Chondrocyte (in vitro differentiated cells): ENCODE measurements at regions not wholly inside any gene's neighbourhood (a gene's known extent, or its start where the extent isn't known, plus 50 kb on each side); places are given as distances from the start of the nearest gene placed in this dataset.

Source experiments
- DNase-seq: peaks from one replicate; pipeline ENCODE4 v3.0.0; 2021; ENCODE audit warnings: mixed read lengths, low spot score
- H3K27ac Mint-ChIP-seq: one replicate; pipeline ENCODE4 v1.8.0; 2021; ENCODE audit warnings: mild to moderate bottlenecking, moderate library complexity, mixed read lengths; ENCODE audit not compliant: unreplicated experiment
- H3K27me3 Mint-ChIP-seq: 2 replicates; pipeline ENCODE4 v1.8.0; 2021; ENCODE audit warnings: low read depth, mixed read lengths
- H3K36me3 Mint-ChIP-seq: 2 replicates; pipeline ENCODE4 v1.8.0; 2021; ENCODE audit warnings: low read depth, mixed read lengths
- H3K4me1 Mint-ChIP-seq: 2 replicates; pipeline ENCODE4 v1.8.0; 2021; ENCODE audit warnings: low read depth, mild to moderate bottlenecking, mixed read lengths
- H3K4me3 Mint-ChIP-seq: one replicate; pipeline ENCODE4 v1.8.0; 2021; ENCODE audit warnings: mild to moderate bottlenecking, moderate library complexity, mixed read lengths; ENCODE audit not compliant: unreplicated experiment
- H3K9me3 Mint-ChIP-seq: 2 replicates; pipeline ENCODE4 v1.8.0; 2021; ENCODE audit warnings: low read depth, mixed read lengths
- TF ChIP-seq, protein P1 (sequence below): fragments of 200-600 bp; sonication (generic); IDR thresholded peaks from 2 replicates; pipeline ENCODE4 v1.5.0; 2021; ENCODE audit warnings: antibody characterized with exemption, mild to moderate bottlenecking, moderate library complexity

- Mint-ChIP-seq H3K36me3 (no peaks in the 10 kb centered on the region), H3K4me3 (no peak overlapping the region), H3K27me3 (no peaks in the 10 kb centered on the region), H3K27ac (no peak overlapping the region), H3K4me1 (no peaks in the 10 kb centered on the region), H3K9me3 (peaks cover 14% of the 10 kb centered on the region)
- TF ChIP-seq, protein P1, sequence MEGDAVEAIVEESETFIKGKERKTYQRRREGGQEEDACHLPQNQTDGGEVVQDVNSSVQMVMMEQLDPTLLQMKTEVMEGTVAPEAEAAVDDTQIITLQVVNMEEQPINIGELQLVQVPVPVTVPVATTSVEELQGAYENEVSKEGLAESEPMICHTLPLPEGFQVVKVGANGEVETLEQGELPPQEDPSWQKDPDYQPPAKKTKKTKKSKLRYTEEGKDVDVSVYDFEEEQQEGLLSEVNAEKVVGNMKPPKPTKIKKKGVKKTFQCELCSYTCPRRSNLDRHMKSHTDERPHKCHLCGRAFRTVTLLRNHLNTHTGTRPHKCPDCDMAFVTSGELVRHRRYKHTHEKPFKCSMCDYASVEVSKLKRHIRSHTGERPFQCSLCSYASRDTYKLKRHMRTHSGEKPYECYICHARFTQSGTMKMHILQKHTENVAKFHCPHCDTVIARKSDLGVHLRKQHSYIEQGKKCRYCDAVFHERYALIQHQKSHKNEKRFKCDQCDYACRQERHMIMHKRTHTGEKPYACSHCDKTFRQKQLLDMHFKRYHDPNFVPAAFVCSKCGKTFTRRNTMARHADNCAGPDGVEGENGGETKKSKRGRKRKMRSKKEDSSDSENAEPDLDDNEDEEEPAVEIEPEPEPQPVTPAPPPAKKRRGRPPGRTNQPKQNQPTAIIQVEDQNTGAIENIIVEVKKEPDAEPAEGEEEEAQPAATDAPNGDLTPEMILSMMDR: no peak
- no peak for DNase-seq
Measured at GRCh38 chr1:117260761-117261423, 50.2 kb upstream of the VTCN1 start.
